ENCODE measurements at regions not wholly inside any gene's neighbourhood (a gene's known extent, or its start where the extent isn't known, plus 50 kb on each side); places are given as distances from the start of the nearest gene placed in this dataset.

DNA sequence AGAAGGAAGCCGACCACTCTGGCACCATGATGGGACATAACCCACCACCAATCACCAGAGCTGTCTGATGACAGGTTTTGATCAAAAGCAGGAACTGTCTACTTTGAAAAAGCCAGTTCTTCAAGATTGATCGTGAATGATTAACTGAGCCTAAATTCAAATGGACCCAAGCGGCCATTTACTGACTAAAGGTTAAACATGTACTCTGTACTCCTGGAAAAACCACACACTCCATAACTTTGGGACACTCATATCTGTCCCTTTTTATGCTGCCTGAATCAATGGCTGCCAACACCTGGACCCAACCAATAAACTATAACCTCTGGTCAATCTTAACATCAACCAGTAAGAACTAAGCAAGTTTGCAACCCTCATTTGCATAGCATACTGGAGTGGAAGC lies 206.6 kb downstream of the URB2 start:
- TF ChIP-seq, protein P1, sequence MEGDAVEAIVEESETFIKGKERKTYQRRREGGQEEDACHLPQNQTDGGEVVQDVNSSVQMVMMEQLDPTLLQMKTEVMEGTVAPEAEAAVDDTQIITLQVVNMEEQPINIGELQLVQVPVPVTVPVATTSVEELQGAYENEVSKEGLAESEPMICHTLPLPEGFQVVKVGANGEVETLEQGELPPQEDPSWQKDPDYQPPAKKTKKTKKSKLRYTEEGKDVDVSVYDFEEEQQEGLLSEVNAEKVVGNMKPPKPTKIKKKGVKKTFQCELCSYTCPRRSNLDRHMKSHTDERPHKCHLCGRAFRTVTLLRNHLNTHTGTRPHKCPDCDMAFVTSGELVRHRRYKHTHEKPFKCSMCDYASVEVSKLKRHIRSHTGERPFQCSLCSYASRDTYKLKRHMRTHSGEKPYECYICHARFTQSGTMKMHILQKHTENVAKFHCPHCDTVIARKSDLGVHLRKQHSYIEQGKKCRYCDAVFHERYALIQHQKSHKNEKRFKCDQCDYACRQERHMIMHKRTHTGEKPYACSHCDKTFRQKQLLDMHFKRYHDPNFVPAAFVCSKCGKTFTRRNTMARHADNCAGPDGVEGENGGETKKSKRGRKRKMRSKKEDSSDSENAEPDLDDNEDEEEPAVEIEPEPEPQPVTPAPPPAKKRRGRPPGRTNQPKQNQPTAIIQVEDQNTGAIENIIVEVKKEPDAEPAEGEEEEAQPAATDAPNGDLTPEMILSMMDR (IDR thresholded peaks at IDR 0.05): no peak
- no peak for TF ChIP-seq POLR2AphosphoS5 (IDR thresholded peaks at IDR 0.05)
- TF ChIP-seq POLR2A (IDR thresholded peaks at IDR 0.05): no peak

Measured in prostate gland (tissue), 2 donors.